ENCODE measurements at regions not wholly inside any gene's neighbourhood (a gene's known extent, or its start where the extent isn't known, plus 50 kb on each side); places are given as distances from the start of the nearest gene placed in this dataset.
"Not testable (repeated sequence)": the region's sequence is repeated elsewhere in the genome, so short reads cannot be mapped to it uniquely, and the experiment has no call there.

GRCh38 chr22:22193923-22194322, 50.7 kb upstream of the VPREB1 start:
- DNase-seq (ENCODE audit: low spot score): no peak
- POLR2A ChIA-PET (ENCODE audit: low non-redundant PET): no interaction called here
- H3K27ac ChIP-seq: no peak overlapping the region
- CTCF ChIA-PET: no interaction called here
- no peak for TF ChIP-seq CTCF (conservative IDR thresholded peaks at IDR 0.05; ENCODE audit: low read depth)

GRCh38 chr22:22193462-22193861, 51.1 kb upstream of the VPREB1 start:
- H3K27ac ChIP-seq; CTCF ChIA-PET; DNase-seq (ENCODE audit: low spot score); POLR2A ChIA-PET (ENCODE audit: low non-redundant PET): not testable (repeated sequence)

GRCh38 chr22:22193006-22193405, 51.6 kb upstream of the VPREB1 start:
- CTCF ChIA-PET: interaction anchor here (0.7 kb wide), 1 partner anchor 11 kb away, joined by 3 read pairs; no protein-coding TSS in a partner anchor
- DNase-seq (ENCODE audit: low spot score); POLR2A ChIA-PET (ENCODE audit: low non-redundant PET); H3K27ac ChIP-seq: not testable (repeated sequence)

- POLR2A ChIA-PET (ENCODE audit: low non-redundant PET); DNase-seq (ENCODE audit: low spot score); H3K27ac ChIP-seq; CTCF ChIA-PET: not testable (repeated sequence)
These were observed 54.8 kb upstream of the VPREB1 start for GRCh38 chr22:22189796-22190195.

GRCh38 chr22:22187863-22188262, 56.7 kb upstream of the VPREB1 start:
- POLR2A ChIA-PET (ENCODE audit: low non-redundant PET); CTCF ChIA-PET: not testable (repeated sequence)

GRCh38 chr22:22187299-22187698, 57.3 kb upstream of the VPREB1 start:
- ChIA-PET POLR2A (ENCODE audit: low non-redundant PET) (no interaction called here), CTCF (no interaction called here)
- TF ChIP-seq CTCF (conservative IDR thresholded peaks at IDR 0.05; ENCODE audit: low read depth): no peak
- no peak overlapping the region for H3K27ac ChIP-seq
- DNase-seq (ENCODE audit: low spot score): no peak

More at GRCh38 chr22:22187863-22188262, 56.7 kb upstream of the VPREB1 start:
- DNase-seq (ENCODE audit: low spot score); H3K27ac ChIP-seq: not testable (repeated sequence)

- H3K27ac ChIP-seq: no peak overlapping the region
- no peak for DNase-seq (ENCODE audit: low spot score)
- no peak for TF ChIP-seq CTCF (conservative IDR thresholded peaks at IDR 0.05; ENCODE audit: low read depth)
- CTCF ChIA-PET: interaction anchor here (0.7 to 1.4 kb wide), 2 partner anchors 10 to 16 kb away, joined by 4 to 5 read pairs; no protein-coding TSS in a partner anchor
- POLR2A ChIA-PET (ENCODE audit: low non-redundant PET): no interaction called here
These were observed 58.6 kb upstream of the VPREB1 start for GRCh38 chr22:22185844-22186499.

GRCh38 chr22:22185217-22185616, 59.4 kb upstream of the VPREB1 start:
- TF ChIP-seq CTCF (conservative IDR thresholded peaks at IDR 0.05; ENCODE audit: low read depth): no peak
- POLR2A ChIA-PET (ENCODE audit: low non-redundant PET): no interaction called here
- no peak for DNase-seq (ENCODE audit: low spot score)
- H3K27ac ChIP-seq: no peak overlapping the region
- CTCF ChIA-PET: interaction anchor here (0.7 to 1.6 kb wide), 2 partner anchors 10 to 16 kb away, joined by 4 to 5 read pairs; no protein-coding TSS in a partner anchor
